ENCODE measurements at regions not wholly inside any gene's neighbourhood (a gene's known extent, or its start where the extent isn't known, plus 50 kb on each side); places are given as distances from the start of the nearest gene placed in this dataset.

DNA sequence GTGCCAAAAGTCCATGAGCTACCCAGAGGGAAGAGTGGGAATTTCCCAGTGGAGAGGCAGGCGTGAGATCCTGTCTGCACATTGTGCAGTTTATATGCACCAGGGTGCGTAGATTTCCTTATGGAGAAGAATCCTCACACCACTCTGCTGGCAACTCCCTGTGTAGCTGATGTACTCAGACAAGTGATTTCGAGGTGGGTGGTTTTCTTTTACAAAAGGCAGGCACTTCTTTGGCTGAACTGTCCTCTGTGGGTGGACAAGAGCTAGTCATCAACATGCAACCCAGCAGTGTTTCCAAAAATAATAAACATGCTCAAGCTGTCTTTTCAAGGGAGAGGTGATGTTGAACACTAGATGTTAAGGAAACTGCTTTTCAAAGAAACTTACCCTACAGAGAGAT is 121.7 kb upstream of the NXT1 start:
- intact Hi-C loops (cut with DNase I; ENCODE audit: low total_unique reads) (no loop called here), in situ Hi-C loops (cut with MboI; ENCODE audit: low pct_ligation_motif_present in 1 of 4, low pct_unique_long_range_greater_than_20kb in 1 of 4, low sequenced_read_pairs in 3 of 4) (loop anchor here in 2 of 4 donors (25.0 kb wide), 1 partner anchor 542 kb away; no protein-coding TSS in a partner anchor)
- DNase-seq: no peak
- Histone ChIP-seq H3K4me3 (no peak overlapping the region), H3K27ac (peak overlapping the region in 2 of 4 donors; percentile 17 to 27), H3K9me3 (no peaks in the 10 kb centered on the region), H3K36me3 (no peaks in the 10 kb centered on the region), H3K27me3 (no peaks in the 10 kb centered on the region), H3K4me1 (peaks cover 0 to 3% (median 2%) of the 10 kb centered on the region in 4 donors)
- WGBS, 2 donors (ENCODE audit: low coverage in 1 of 2): 28% methylated on average over 3 of the region's 3 CpGs; no CpG with 5 or more reads in 1 of the 2 donors
- TF ChIP-seq EP300 (IDR thresholded peaks at IDR 0.05; ENCODE audit: low read depth) (no peak), POLR2A (IDR thresholded peaks at IDR 0.05) (no peak), POLR2AphosphoS5 (IDR thresholded peaks at IDR 0.05) (no peak)
- TF ChIP-seq, protein P1, sequence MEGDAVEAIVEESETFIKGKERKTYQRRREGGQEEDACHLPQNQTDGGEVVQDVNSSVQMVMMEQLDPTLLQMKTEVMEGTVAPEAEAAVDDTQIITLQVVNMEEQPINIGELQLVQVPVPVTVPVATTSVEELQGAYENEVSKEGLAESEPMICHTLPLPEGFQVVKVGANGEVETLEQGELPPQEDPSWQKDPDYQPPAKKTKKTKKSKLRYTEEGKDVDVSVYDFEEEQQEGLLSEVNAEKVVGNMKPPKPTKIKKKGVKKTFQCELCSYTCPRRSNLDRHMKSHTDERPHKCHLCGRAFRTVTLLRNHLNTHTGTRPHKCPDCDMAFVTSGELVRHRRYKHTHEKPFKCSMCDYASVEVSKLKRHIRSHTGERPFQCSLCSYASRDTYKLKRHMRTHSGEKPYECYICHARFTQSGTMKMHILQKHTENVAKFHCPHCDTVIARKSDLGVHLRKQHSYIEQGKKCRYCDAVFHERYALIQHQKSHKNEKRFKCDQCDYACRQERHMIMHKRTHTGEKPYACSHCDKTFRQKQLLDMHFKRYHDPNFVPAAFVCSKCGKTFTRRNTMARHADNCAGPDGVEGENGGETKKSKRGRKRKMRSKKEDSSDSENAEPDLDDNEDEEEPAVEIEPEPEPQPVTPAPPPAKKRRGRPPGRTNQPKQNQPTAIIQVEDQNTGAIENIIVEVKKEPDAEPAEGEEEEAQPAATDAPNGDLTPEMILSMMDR (IDR thresholded peaks at IDR 0.05): no peak

DNA sequence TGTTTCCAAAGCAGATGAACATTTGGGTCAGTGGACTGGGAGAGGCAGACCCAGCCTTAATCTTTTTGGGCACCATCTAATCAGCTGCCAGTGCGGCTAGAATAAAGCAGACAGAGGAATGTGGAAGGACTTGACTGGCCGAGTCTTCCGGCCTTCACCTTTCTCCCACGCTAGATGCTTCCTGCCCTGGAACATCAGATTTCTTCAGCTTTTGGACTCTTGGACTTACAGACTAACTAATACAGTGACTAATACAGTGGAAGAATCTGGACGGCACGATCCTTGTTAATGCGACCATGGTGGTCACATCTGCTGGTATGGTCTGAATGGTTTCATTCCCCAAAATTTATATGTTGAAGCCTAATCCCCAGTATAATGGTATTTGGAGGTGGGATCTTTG is 122.6 kb upstream of the NXT1 start:
- DNase-seq: no peak

DNA sequence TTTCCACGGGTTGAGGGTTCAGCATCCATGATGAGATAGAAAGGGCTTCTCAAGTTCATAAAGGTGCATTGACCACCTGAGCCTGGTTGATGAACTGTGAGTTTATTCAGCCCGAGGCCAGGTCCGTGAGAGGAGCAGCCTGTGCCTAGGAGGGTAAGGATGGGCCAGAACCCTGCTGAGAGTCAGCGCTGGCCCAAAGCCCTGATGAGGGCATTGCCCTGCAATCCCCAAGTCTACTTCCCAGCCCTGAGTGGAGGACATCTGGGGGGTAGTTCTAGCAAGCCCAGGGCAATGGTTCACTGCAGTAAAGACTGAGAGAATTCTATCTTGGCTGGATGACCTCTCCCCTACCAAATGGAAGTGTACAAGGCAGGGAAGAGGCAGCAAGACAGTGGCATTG is 123.3 kb upstream of the NXT1 start:
- WGBS, 2 donors (ENCODE audit: low coverage in 1 of 2): 65% methylated on average over 4 of the region's 4 CpGs; no CpG with 5 or more reads in 1 of the 2 donors
- intact Hi-C loops (cut with DNase I; ENCODE audit: low total_unique reads): no loop called here
- no peaks in the 10 kb centered on the region for H3K36me3 ChIP-seq
- no peak for DNase-seq
- peaks cover 0 to 3% (median 2%) of the 10 kb centered on the region in 4 donors for H3K4me1 ChIP-seq
- no peaks in the 10 kb centered on the region for H3K9me3 ChIP-seq
- peak overlapping the region in 2 of 4 donors; percentile 8 to 10 for H3K27ac ChIP-seq
- H3K27me3 ChIP-seq: no peaks in the 10 kb centered on the region
- H3K4me3 ChIP-seq: no peak overlapping the region
- in situ Hi-C loops (cut with MboI; ENCODE audit: low pct_ligation_motif_present in 1 of 4, low pct_unique_long_range_greater_than_20kb in 1 of 4, low sequenced_read_pairs in 3 of 4): loop anchor here in 2 of 4 donors (25.0 kb wide), 1 partner anchor 540 kb away; no protein-coding TSS in a partner anchor
- TF ChIP-seq POLR2A (IDR thresholded peaks at IDR 0.05): no peak
- TF ChIP-seq EP300 (IDR thresholded peaks at IDR 0.05; ENCODE audit: low read depth): no peak
- no peak for TF ChIP-seq POLR2AphosphoS5 (IDR thresholded peaks at IDR 0.05)
- TF ChIP-seq, protein P1 (IDR thresholded peaks at IDR 0.05): no peak

More for the DNA sequence above, 122.6 kb upstream of the NXT1 start:
- intact Hi-C loops (cut with DNase I; ENCODE audit: low total_unique reads): no loop called here
- WGBS, 2 donors (ENCODE audit: low coverage in 1 of 2): 76 to 100% methylated on average over 1 to 7 of the region's 7 CpGs
- Histone ChIP-seq H3K4me1 (peaks cover 0 to 3% (median 2%) of the 10 kb centered on the region in 4 donors), H3K27me3 (no peaks in the 10 kb centered on the region), H3K27ac (peak overlapping the region in 1 of 4 donors; percentile 27), H3K36me3 (no peaks in the 10 kb centered on the region), H3K4me3 (no peak overlapping the region), H3K9me3 (no peaks in the 10 kb centered on the region)
- in situ Hi-C loops (cut with MboI; ENCODE audit: low pct_ligation_motif_present in 1 of 4, low pct_unique_long_range_greater_than_20kb in 1 of 4, low sequenced_read_pairs in 3 of 4): loop anchor here in 2 of 4 donors (25.0 kb wide), 1 partner anchor 541 kb away; no protein-coding TSS in a partner anchor
- TF ChIP-seq POLR2A (IDR thresholded peaks at IDR 0.05): no peak
- TF ChIP-seq, protein P1 (IDR thresholded peaks at IDR 0.05): no peak
- TF ChIP-seq EP300 (IDR thresholded peaks at IDR 0.05; ENCODE audit: low read depth): no peak
- TF ChIP-seq POLR2AphosphoS5 (IDR thresholded peaks at IDR 0.05): no peak

DNA sequence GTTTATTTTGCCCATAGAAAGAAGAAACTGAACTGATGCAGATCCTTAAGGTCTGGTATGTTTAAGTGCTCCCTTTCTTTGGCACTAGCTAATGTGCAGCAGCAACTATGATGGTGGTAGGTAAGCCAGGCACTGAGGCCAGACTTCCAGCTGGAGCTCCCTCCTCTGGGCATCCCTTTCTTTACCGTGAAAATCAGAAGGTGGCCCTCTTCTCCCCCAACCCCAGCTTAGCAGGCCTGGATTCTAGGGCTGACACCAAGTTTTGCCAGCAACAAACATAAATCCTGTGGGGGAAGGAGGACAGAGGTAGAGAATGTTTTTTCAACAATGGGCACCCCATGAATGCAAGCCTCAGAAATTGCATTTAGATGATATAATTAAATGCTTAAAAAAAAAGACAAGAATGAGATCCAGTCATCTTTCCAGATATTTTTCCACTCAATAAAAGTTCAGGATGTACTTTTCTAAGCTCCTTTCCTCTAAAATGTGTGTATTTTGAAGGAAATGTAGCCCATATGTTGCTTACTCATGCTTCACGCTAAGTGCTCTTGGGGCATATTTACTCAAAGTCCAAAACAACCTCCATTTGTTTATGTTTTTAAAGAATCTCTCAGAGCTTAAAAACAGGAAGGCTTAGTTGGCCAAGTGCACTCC is 123.9 kb upstream of the NXT1 start:
- Histone ChIP-seq H3K4me3 (no peak overlapping the region), H3K4me1 (peaks cover 0 to 3% (median 2%) of the 10 kb centered on the region in 4 donors), H3K9me3 (no peaks in the 10 kb centered on the region), H3K27me3 (no peaks in the 10 kb centered on the region), H3K27ac (peak overlapping the region; percentile 23 to 53 (median 32)), H3K36me3 (no peaks in the 10 kb centered on the region)
- WGBS, 2 donors (ENCODE audit: low coverage in 1 of 2): 56 to 80% methylated on average over 1 to 2 of the region's 2 CpGs
- in situ Hi-C loops (cut with MboI; ENCODE audit: low pct_ligation_motif_present in 1 of 4, low pct_unique_long_range_greater_than_20kb in 1 of 4, low sequenced_read_pairs in 3 of 4): loop anchor here in 2 of 4 donors (25.0 kb wide), 1 partner anchor 539 kb away; no protein-coding TSS in a partner anchor
- TF ChIP-seq POLR2AphosphoS5 (IDR thresholded peaks at IDR 0.05): peak in 2 of 3 donors; percentile 22 to 30
- TF ChIP-seq, protein P1 (IDR thresholded peaks at IDR 0.05): no peak
- no peak for DNase-seq
- intact Hi-C loops (cut with DNase I; ENCODE audit: low total_unique reads): no loop called here

Data from transverse colon (tissue), 4 donors.